GM23338 (cell line): ENCODE measurements at regions not wholly inside any gene's neighbourhood (a gene's known extent, or its start where the extent isn't known, plus 50 kb on each side); places are given as distances from the start of the nearest gene placed in this dataset.

ENCODE experiments used
- ATAC-seq: fragments of 200-7000 bp; cut with Tn5 transposase; 3 replicates; pipeline ENCODE4 v1.9.1; 2020
- DNase-seq: peaks from one replicate; pipeline ENCODE4 v3.0.0-alpha.2; 2015; ENCODE audit warnings: low spot score
- H2AFZ ChIP-seq: fragments of 200-600 bp; sonication (generic); 2 replicates; pipeline ENCODE4 v1.8.0; 2016; ENCODE audit warnings: antibody characterized with exemption, mild to moderate bottlenecking, moderate library complexity
- H3F3A ChIP-seq: fragments of 200-600 bp; sonication (generic); replicated peaks from 2 replicates; pipeline ENCODE4 v1.8.0; 2017; ENCODE audit warnings: antibody characterized with exemption, mixed run types, low read depth
- H3K27ac ChIP-seq: fragments of 200-600 bp; sonication (generic); 2 replicates; pipeline ENCODE4 v1.6.1; 2016; ENCODE audit warnings: low read depth
- H3K27me3 ChIP-seq: fragments of 200-600 bp; sonication (generic); 2 replicates; pipeline ENCODE4 v1.8.0; 2016; ENCODE audit warnings: mild to moderate bottlenecking, mixed run types, moderate library complexity; ENCODE audit not compliant: insufficient read depth
- H3K36me3 ChIP-seq: fragments of 200-600 bp; sonication (generic); 2 replicates; pipeline ENCODE4 v1.8.0; 2016; ENCODE audit warnings: mild to moderate bottlenecking; ENCODE audit not compliant: insufficient read depth
- H3K4me1 ChIP-seq: fragments of 200-600 bp; sonication (generic); 2 replicates; pipeline ENCODE4 v1.8.0; 2016; ENCODE audit warnings: mild to moderate bottlenecking, moderate library complexity; ENCODE audit not compliant: insufficient read depth
- H3K4me2 ChIP-seq: fragments of 200-600 bp; sonication (generic); 2 replicates; pipeline ENCODE4 v1.7.1; 2017; ENCODE audit warnings: mixed run types
- H3K4me3 ChIP-seq: fragments of 200-600 bp; sonication (generic); 2 replicates; pipeline ENCODE4 v1.6.1; 2016; ENCODE audit warnings: mixed run types
- H3K79me2 ChIP-seq: fragments of 200-600 bp; sonication (generic); replicated peaks from 2 replicates; pipeline ENCODE4 v1.8.0; 2017; ENCODE audit warnings: mild to moderate bottlenecking; ENCODE audit not compliant: insufficient read depth
- H3K9me2 ChIP-seq: fragments of 200-600 bp; sonication (generic); 2 replicates; pipeline ENCODE4 v1.8.0; 2017; ENCODE audit not compliant: insufficient read depth
- H4K20me1 ChIP-seq: fragments of 200-600 bp; sonication (generic); replicated peaks from 2 replicates; pipeline ENCODE4 v1.8.0; 2017; ENCODE audit warnings: mild to moderate bottlenecking; ENCODE audit not compliant: insufficient read depth
- H3K27ac Mint-ChIP-seq: 2 replicates; pipeline ENCODE4 v1.8.0; 2020; ENCODE audit warnings: inconsistent platforms, mild to moderate bottlenecking, moderate library complexity, mixed read lengths
- H3K27me3 Mint-ChIP-seq: 3 replicates; pipeline ENCODE4 v1.8.0; 2022; ENCODE audit warnings: low read depth, mild to moderate bottlenecking, moderate library complexity, mixed read lengths, inconsistent platforms; ENCODE audit not compliant: insufficient read depth, poor library complexity
- H3K36me3 Mint-ChIP-seq: 3 replicates; pipeline ENCODE4 v1.8.0; 2021; ENCODE audit warnings: low read depth, mild to moderate bottlenecking, inconsistent platforms, moderate library complexity, mixed read lengths
- H3K4me1 Mint-ChIP-seq: 3 replicates; pipeline ENCODE4 v1.8.0; 2020; ENCODE audit warnings: mild to moderate bottlenecking, inconsistent platforms, mixed read lengths
- H3K4me3 Mint-ChIP-seq: 3 replicates; pipeline ENCODE4 v1.8.0; 2021; ENCODE audit warnings: moderate library complexity, mild to moderate bottlenecking, inconsistent platforms, mixed read lengths
- H3K9me3 Mint-ChIP-seq: 3 replicates; pipeline ENCODE4 v1.8.0; 2020; ENCODE audit warnings: moderate library complexity, mild to moderate bottlenecking, inconsistent platforms, mixed read lengths
- CREB1 ChIP-seq: fragments of 250-450 bp; sonication (Bioruptor Pico); IDR thresholded peaks from 2 replicates; pipeline ENCODE4 v1.5.0; 2020; ENCODE audit warnings: low read depth, mild to moderate bottlenecking, moderate library complexity
- EZH2 ChIP-seq: fragments of 200-600 bp; sonication (generic); IDR thresholded peaks from one replicate; pipeline ENCODE4 v1.8.0; 2017; ENCODE audit warnings: antibody characterized with exemption, mild to moderate bottlenecking, low read depth; ENCODE audit not compliant: unreplicated experiment
- EZH2phosphoT487 ChIP-seq: fragments of 200-600 bp; sonication (generic); IDR thresholded peaks from one replicate; pipeline ENCODE4 v1.8.1; 2018; ENCODE audit warnings: antibody characterized with exemption; ENCODE audit not compliant: unreplicated experiment
- NANOG ChIP-seq: IDR thresholded peaks from 2 replicates; pipeline ENCODE4 v1.6.1; 2016; ENCODE audit warnings: antibody characterized with exemption, borderline replicate concordance
- POLR2AphosphoS5 ChIP-seq: IDR thresholded peaks from 2 replicates; pipeline ENCODE4 v1.6.1; 2016; ENCODE audit warnings: antibody characterized with exemption, low read depth
- STAT1 ChIP-seq: IDR thresholded peaks from one replicate; pipeline ENCODE4 v1.6.1; 2016; ENCODE audit warnings: antibody characterized with exemption; ENCODE audit not compliant: unreplicated experiment
- ZNF462 ChIP-seq: fragments of 250-450 bp; sonication (Bioruptor Pico); IDR thresholded peaks from 2 replicates; pipeline ENCODE4 v1.5.0; 2020; ENCODE audit warnings: mild to moderate bottlenecking, moderate library complexity
- TF ChIP-seq, protein P1 (sequence below): IDR thresholded peaks from 2 replicates; pipeline ENCODE4 v1.6.1; 2016; ENCODE audit warnings: antibody characterized with exemption

DNA sequence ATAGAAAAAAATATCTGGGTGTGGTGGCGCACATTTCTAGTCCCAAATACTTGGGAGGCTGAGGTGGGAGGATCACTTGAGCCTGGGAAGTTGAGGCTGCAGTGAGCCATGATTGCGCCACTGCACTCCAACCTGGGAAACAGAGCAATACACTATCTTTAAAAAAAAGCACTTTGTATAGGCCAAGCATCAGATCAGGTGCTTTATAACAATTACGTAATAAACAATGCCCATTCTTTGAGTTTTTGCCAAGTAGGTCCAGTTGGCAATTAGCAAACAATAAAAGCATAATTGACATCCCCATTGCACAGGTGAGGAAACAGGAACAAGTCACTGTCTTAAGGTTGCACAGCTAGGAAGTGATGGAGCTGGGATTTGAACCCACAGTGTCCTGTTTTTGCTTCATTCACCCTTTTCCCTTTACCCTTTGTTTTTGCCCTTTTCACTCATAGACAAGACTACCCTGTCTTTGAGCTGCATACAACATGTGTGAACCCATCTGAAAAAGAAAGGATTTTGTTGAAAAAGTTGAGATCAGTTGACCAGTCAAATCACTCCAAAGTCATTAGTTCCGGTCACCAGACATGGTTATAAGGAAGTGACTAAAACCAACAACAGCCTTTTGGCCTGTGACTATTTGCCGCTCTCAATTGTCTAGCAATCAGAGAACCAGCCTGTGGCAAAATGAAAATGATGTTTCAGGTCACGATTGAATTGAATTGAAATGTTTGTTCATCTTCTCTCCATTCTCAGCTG, 303.6 kb downstream of the TFAP2C start:
- H3K4me1 Mint-ChIP-seq, result peaks cover 33% of the 10 kb centered on the region
- no peaks in the 10 kb centered on the region for H3K36me3 Mint-ChIP-seq
- H3K4me3 Mint-ChIP-seq, result no peak overlapping the region
- Histone ChIP-seq H4K20me1 (no peaks in the 10 kb centered on the region), H3K36me3 (no peaks in the 10 kb centered on the region), H3K4me2 (no peak overlapping the region), H3K79me2 (no peaks in the 10 kb centered on the region), H2AFZ (no peak overlapping the region), H3K27ac (no peak overlapping the region), H3K27me3 (peaks cover 2% of the 10 kb centered on the region), H3F3A (peaks cover 4% of the 10 kb centered on the region; the same call in 1 of the 2 replicates), H3K4me1 (peaks cover 41% of the 10 kb centered on the region), H3K9me2 (no peaks in the 10 kb centered on the region; the same call in 1 of the 2 replicates), H3K4me3 (no peak overlapping the region)
- DNase-seq, result no peak
- H3K9me3 Mint-ChIP-seq, result no peaks in the 10 kb centered on the region
- no peak for ATAC-seq
- no peak overlapping the region for H3K27ac Mint-ChIP-seq
- H3K27me3 Mint-ChIP-seq, result peaks cover 24% of the 10 kb centered on the region
- no peak for TF ChIP-seq ZNF462
- TF ChIP-seq POLR2AphosphoS5, result no peak
- TF ChIP-seq, protein P1, sequence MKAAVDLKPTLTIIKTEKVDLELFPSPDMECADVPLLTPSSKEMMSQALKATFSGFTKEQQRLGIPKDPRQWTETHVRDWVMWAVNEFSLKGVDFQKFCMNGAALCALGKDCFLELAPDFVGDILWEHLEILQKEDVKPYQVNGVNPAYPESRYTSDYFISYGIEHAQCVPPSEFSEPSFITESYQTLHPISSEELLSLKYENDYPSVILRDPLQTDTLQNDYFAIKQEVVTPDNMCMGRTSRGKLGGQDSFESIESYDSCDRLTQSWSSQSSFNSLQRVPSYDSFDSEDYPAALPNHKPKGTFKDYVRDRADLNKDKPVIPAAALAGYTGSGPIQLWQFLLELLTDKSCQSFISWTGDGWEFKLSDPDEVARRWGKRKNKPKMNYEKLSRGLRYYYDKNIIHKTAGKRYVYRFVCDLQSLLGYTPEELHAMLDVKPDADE, result no peak
- TF ChIP-seq CREB1, result no peak

GRCh38 chr20:56933331-56933698, 304.2 kb downstream of the TFAP2C start:
- Histone ChIP-seq H3K79me2 (no peaks in the 10 kb centered on the region), H3F3A (peaks cover 4% of the 10 kb centered on the region; the same call in 1 of the 2 replicates), H2AFZ (no peak overlapping the region), H3K9me2 (no peaks in the 10 kb centered on the region; the same call in 1 of the 2 replicates), H3K27ac (no peak overlapping the region), H3K4me2 (no peak overlapping the region), H3K4me1 (peaks cover 37% of the 10 kb centered on the region), H3K4me3 (no peak overlapping the region), H3K36me3 (no peaks in the 10 kb centered on the region), H3K27me3 (no peaks in the 10 kb centered on the region), H4K20me1 (no peaks in the 10 kb centered on the region)
- DNase-seq (no peak), ATAC-seq (no peak)
- H3K4me3 Mint-ChIP-seq, result no peak overlapping the region
- no peaks in the 10 kb centered on the region for H3K9me3 Mint-ChIP-seq
- H3K36me3 Mint-ChIP-seq, result no peaks in the 10 kb centered on the region
- no peak overlapping the region for H3K27ac Mint-ChIP-seq
- peaks cover 20% of the 10 kb centered on the region for H3K27me3 Mint-ChIP-seq
- H3K4me1 Mint-ChIP-seq, result peaks cover 29% of the 10 kb centered on the region
- TF ChIP-seq NANOG, result no peak
- no peak for TF ChIP-seq STAT1
- TF ChIP-seq CREB1, result no peak
- TF ChIP-seq EZH2, result no peak
- TF ChIP-seq EZH2phosphoT487, result no peak
